Activated T-cell treated with anti-CD3 and anti-CD28 coated beads, Interleukin-2, amount 50 U/mL, for 24 hours (primary cell): ENCODE measurements at regions not wholly inside any gene's neighbourhood (a gene's known extent, or its start where the extent isn't known, plus 50 kb on each side); places are given as distances from the start of the nearest gene placed in this dataset.

Experiments
- DNase-seq: peaks from one replicate; pipeline ENCODE4 v3.0.0-alpha.2; 2020
- H3K27ac Mint-ChIP-seq: 2 replicates; pipeline ENCODE4 v1.8.0; 2020; ENCODE audit warnings: mild to moderate bottlenecking, mixed read lengths
- H3K27me3 Mint-ChIP-seq: 2 replicates; pipeline ENCODE4 v1.8.0; 2020; ENCODE audit warnings: mixed read lengths
- H3K36me3 Mint-ChIP-seq: 2 replicates; pipeline ENCODE4 v1.8.0; 2020; ENCODE audit warnings: low read depth, mixed read lengths
- H3K4me1 Mint-ChIP-seq: 2 replicates; pipeline ENCODE4 v1.8.0; 2020; ENCODE audit warnings: low read depth, mixed read lengths
- H3K4me3 Mint-ChIP-seq: 2 replicates; pipeline ENCODE4 v1.8.0; 2020; ENCODE audit warnings: mild to moderate bottlenecking, moderate library complexity, mixed read lengths
- H3K9me3 Mint-ChIP-seq: 2 replicates; pipeline ENCODE4 v1.8.0; 2020; ENCODE audit warnings: mixed read lengths

- H3K4me3 Mint-ChIP-seq, result no peak overlapping the region
Observed at GRCh38 chr6:43850314-43851203, 80.5 kb downstream of the VEGFA start.

DNA sequence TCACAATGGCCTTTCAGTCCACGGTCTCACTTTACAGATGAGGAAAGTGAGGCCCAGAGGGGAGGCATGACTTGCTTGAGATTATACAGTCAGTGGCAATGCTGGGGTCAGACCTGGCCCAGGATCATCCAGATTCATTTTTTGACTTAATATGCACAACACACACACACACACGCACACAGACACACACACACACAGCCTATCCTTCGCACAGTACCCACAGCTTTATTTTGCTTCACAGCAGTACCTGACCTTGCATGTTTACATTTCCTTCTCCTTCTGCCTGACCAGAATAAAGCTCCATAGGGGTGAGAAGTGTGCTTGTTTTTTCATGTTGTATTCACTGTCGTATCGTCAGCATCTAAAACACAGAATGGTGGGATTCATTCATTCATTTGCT is 79.8 kb downstream of the VEGFA start:
- Mint-ChIP-seq H3K4me3 (no peak overlapping the region), H3K4me1 (no peaks in the 10 kb centered on the region), H3K27me3 (peaks cover 5% of the 10 kb centered on the region), H3K27ac (no peak overlapping the region), H3K9me3 (no peaks in the 10 kb centered on the region), H3K36me3 (no peaks in the 10 kb centered on the region)
- DNase-seq, result no peak

More at GRCh38 chr6:43850314-43851203, 80.5 kb downstream of the VEGFA start:
- no peaks in the 10 kb centered on the region for H3K36me3 Mint-ChIP-seq
- H3K27ac Mint-ChIP-seq, result no peak overlapping the region
- no peaks in the 10 kb centered on the region for H3K9me3 Mint-ChIP-seq
- no peaks in the 10 kb centered on the region for H3K27me3 Mint-ChIP-seq
- H3K4me1 Mint-ChIP-seq, result no peaks in the 10 kb centered on the region
- DNase-seq, result no peak

DNA sequence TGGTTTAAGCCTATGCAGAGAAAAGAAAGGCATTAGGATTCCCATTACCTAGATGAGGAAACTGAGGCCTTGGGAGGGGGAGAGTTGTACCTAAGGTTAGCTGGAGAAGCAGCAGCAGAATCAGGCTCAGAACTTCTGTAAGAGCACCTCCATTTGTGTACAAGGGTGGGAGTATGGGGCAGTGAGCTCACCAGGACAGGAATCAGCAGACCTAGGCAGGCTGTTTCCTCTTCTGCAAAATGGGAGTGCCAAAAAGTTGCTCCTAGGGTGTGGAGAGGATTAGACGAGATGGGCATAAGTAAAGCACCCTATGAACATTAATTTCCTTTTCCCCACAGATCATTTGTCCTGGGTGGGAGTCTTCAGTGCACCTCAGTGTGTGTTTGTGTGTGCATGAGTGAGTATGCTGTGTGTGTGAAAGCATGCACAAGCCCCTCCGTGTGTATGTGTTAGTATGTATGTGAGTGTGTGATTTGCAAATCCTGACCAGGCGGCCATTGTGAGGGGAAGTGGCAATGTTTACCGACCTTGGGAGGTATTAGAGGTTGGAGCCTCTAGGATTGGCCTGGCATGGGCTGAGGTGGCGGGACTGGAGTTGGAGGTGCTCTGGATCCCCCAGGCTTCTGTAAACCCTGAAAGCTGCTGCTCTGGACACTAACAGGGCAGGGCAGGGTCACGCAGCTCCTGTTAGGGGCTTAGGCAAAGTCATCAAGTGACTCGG is 78.8 kb downstream of the VEGFA start:
- Mint-ChIP-seq H3K27me3 (peaks cover 5% of the 10 kb centered on the region), H3K4me1 (no peaks in the 10 kb centered on the region), H3K9me3 (no peaks in the 10 kb centered on the region), H3K27ac (no peak overlapping the region), H3K4me3 (no peak overlapping the region), H3K36me3 (no peaks in the 10 kb centered on the region)
- no peak for DNase-seq

DNA sequence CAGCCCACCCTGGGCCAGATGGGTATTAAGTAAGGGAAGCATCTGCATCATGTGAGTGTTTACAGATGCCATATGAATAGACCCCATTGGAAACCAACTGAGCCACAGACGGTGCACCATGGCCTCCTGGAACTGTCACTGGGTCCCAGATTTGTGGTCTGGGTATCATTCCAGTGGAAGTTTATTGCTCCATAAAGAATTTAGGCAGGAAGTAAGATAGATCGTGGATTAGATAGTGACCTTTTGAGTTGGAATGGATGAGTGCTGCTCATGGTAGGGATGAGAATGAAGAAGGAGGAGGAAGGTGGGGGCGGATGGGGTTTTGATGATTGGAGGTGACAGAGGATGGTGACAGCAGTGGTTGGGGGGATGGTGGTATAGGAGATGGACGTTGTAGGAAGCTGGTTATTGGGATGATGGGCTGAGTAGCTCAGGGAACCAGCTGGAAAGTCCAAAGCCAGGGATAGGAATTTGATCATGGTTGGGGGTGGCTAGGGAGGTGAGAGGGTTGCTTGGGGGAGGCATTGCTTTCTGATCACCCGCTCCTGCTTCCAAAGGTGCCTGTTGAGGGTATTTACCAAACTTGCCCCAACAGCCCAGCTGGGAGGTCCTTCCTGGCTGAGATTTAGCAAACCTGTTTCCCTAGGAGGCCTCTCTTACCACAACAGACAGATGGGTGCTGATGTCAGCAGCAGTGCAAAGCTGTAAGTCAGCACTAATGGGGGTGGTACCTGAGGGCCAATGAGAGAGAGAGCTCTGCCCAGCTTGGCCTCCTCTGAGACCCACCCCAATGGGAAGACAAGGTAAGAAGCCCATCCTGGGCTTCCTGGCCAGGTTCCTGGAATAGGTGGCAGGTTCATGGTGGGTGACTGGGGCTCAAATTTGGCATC is 78.0 kb downstream of the VEGFA start:
- H3K4me3 Mint-ChIP-seq, result no peak overlapping the region
- no peak for DNase-seq
- peaks cover 5% of the 10 kb centered on the region for H3K27me3 Mint-ChIP-seq
- H3K9me3 Mint-ChIP-seq, result no peaks in the 10 kb centered on the region
- no peaks in the 10 kb centered on the region for H3K36me3 Mint-ChIP-seq
- H3K4me1 Mint-ChIP-seq, result no peaks in the 10 kb centered on the region
- H3K27ac Mint-ChIP-seq, result no peak overlapping the region

GRCh38 chr6:43846556-43846955 is 76.5 kb downstream of the VEGFA start:
- Mint-ChIP-seq H3K36me3 (no peaks in the 10 kb centered on the region), H3K27ac (no peak overlapping the region), H3K27me3 (peaks cover 5% of the 10 kb centered on the region), H3K4me3 (no peak overlapping the region), H3K4me1 (no peaks in the 10 kb centered on the region), H3K9me3 (no peaks in the 10 kb centered on the region)
- no peak for DNase-seq

DNA sequence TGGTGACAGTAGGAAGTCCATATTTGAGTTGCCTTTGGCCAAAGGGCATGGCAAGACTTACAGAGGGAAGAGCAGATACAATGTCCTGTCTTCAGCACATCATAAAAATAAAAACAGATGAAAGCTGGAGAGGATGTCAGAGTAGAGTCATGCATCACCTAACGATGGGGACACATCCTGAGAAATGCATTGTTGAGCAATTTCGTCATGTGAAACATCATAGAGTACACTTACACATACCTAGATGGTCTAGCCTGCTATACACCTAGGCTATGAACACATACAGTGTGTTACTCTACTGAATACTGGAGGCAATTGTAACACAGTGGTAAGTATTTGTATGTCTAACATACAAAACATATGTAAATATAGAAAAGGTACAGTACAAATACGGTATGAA is 75.6 kb downstream of the VEGFA start:
- Mint-ChIP-seq H3K27me3 (peaks cover 5% of the 10 kb centered on the region), H3K9me3 (no peaks in the 10 kb centered on the region), H3K36me3 (no peaks in the 10 kb centered on the region), H3K27ac (no peak overlapping the region), H3K4me3 (no peak overlapping the region), H3K4me1 (no peaks in the 10 kb centered on the region)
- no peak for DNase-seq

DNA sequence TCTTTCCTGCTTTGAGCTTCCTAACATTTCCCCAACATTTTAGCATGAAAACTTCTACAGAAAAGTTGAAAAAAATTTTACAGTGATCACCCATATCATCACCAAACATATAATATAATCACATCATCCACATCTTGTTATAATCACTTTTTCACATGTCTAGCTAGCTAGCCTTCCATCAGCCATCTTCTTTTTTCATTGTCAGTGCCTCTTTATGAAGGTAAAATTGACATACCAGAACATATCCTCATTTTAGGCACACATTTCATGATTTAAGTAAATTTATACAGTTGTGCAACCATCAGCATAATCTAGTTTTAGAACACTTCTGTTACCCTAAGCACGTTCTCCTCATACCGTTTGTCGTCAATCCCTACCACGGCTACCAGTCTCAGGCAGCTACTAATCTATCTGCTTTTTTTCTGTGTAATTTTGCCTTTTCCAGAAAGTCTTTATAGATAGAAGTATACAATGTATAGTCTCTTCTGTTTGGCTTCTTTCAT is 73.7 kb downstream of the VEGFA start:
- Mint-ChIP-seq H3K27ac (no peak overlapping the region), H3K27me3 (peaks cover 5% of the 10 kb centered on the region), H3K36me3 (no peaks in the 10 kb centered on the region), H3K4me1 (no peaks in the 10 kb centered on the region), H3K9me3 (no peaks in the 10 kb centered on the region), H3K4me3 (no peak overlapping the region)
- no peak for DNase-seq

DNA sequence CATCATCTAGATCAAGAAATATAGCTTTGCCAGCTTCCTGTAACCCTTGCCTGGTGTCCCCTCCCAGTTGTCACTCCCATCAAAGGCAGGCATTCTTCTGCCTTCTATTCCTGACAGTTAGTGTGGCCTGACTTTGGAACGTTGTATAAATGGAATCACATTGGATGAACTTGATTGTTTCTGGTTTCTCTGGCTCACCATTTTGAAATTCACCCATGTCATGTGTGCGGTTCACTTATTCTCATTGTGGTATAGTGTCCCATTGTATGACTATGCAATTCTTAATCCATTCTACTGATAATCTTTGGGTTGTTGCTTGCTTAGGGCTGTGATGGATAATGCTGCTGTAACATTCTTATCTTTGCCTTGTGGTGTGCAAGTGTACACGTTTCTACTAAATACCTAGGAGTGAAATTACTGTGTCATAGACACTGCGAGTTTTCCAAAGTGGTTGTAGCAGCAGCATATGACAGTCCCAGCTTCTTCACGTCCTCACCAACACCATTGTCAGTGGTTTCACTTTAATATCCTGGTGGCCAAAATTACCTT is 73.2 kb downstream of the VEGFA start:
- Mint-ChIP-seq H3K36me3 (no peaks in the 10 kb centered on the region), H3K4me3 (no peak overlapping the region)

GRCh38 chr6:43842231-43842794 is 72.3 kb downstream of the VEGFA start:
- Mint-ChIP-seq H3K4me3 (no peak overlapping the region), H3K9me3 (no peaks in the 10 kb centered on the region), H3K4me1 (no peaks in the 10 kb centered on the region), H3K27ac (no peak overlapping the region), H3K36me3 (no peaks in the 10 kb centered on the region), H3K27me3 (peaks cover 5% of the 10 kb centered on the region)
- no peak for DNase-seq

More for the DNA sequence above, 73.2 kb downstream of the VEGFA start:
- Mint-ChIP-seq H3K27ac (no peak overlapping the region), H3K9me3 (no peaks in the 10 kb centered on the region), H3K27me3 (peaks cover 5% of the 10 kb centered on the region), H3K4me1 (no peaks in the 10 kb centered on the region)
- no peak for DNase-seq

- Mint-ChIP-seq H3K4me3 (no peak overlapping the region), H3K4me1 (no peaks in the 10 kb centered on the region), H3K27me3 (peaks cover 5% of the 10 kb centered on the region), H3K27ac (no peak overlapping the region), H3K36me3 (no peaks in the 10 kb centered on the region), H3K9me3 (no peaks in the 10 kb centered on the region)
- DNase-seq, result no peak
Observed at GRCh38 chr6:43840490-43841218, 70.6 kb downstream of the VEGFA start.

DNA sequence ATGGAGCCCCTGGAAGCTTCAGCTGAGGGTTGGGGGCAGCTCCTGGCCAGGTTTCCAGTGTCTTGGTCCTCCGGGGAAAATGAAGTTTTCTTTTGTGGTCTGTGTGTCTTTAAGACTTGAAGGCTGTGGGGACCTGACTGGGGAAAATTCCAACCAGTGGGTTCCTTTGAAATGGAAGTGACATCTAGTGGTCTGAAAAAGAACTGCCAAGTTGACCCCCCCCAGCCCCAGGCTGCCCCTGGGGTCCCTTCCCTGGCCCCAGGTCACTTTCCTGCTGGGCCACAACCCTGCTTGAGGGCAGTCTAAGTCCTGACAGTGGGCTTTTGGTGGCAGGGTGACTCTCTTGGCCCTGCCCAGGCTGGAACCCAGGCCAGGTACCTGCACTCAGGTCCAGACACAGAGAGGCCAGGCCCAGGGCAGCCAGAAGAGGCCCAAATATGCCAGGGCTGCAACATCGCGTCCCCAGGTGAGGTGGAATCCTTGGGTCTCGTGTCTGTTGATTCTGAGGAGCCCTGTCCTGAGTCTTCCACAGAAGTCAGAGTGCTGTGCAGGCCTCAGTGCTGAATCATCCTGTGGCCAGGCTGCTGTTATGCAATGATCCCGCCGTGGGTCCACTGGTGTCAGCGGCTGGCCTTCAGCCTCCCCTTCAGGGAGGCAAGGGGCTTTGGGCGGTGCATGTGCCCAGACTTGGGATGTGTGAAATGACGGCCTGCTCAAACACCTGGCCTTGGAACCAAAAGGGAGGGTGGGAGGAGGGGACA is 68.4 kb downstream of the VEGFA start:
- Mint-ChIP-seq H3K27ac (no peak overlapping the region), H3K4me1 (no peaks in the 10 kb centered on the region), H3K4me3 (no peak overlapping the region), H3K27me3 (no peaks in the 10 kb centered on the region), H3K36me3 (no peaks in the 10 kb centered on the region), H3K9me3 (no peaks in the 10 kb centered on the region)
- DNase-seq, result no peak

- Mint-ChIP-seq H3K27ac (no peak overlapping the region), H3K4me1 (no peaks in the 10 kb centered on the region), H3K4me3 (no peak overlapping the region), H3K27me3 (no peaks in the 10 kb centered on the region), H3K9me3 (no peaks in the 10 kb centered on the region), H3K36me3 (no peaks in the 10 kb centered on the region)
- no peak for DNase-seq
Observed at GRCh38 chr6:43837507-43837906, 67.5 kb downstream of the VEGFA start.
